Activated CD8-positive, alpha-beta memory T cell treated with anti-CD3 and anti-CD28 coated beads, Interleukin-2, amount 50 U/mL, for 48 hours (primary cell): ENCODE measurements at regions not wholly inside any gene's neighbourhood (a gene's known extent, or its start where the extent isn't known, plus 50 kb on each side); places are given as distances from the start of the nearest gene placed in this dataset.

Experiments
- DNase-seq: peaks from one replicate; pipeline ENCODE4 v3.0.0-alpha.2; 2020

DNA sequence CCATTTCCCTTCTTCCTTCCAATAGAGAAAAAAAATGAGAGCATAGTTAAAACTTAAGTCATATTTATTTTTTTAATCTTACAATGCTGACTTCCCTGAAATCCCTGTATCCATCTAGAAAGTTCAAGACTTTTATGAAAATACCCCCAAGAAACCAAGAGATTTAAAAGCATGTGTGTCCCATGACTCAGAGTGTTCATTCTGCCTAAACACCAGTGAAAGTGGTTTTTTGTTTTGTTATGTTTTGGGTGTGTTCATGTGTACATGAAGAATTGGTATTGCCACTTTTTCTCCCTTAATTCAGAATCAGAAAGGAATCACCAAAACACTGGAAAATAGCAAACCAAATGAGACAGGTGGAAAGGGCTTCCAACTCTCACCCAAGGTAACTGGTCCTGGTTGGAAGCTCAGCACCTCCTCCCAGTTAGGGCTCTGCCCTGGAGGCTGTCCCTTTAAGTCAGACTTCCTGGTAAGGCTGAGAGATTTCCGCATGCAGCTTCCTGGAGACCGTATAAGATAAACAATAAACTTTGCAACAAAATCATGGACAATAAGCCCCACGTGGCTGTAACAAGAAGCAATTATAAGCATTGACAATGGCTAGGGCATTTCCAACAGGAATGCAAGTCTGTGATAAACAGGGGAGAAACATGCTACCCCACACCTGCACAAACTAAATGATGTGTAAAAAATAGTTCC lies 121.9 kb upstream of the ARHGEF3 start:
- no peak for DNase-seq

DNA sequence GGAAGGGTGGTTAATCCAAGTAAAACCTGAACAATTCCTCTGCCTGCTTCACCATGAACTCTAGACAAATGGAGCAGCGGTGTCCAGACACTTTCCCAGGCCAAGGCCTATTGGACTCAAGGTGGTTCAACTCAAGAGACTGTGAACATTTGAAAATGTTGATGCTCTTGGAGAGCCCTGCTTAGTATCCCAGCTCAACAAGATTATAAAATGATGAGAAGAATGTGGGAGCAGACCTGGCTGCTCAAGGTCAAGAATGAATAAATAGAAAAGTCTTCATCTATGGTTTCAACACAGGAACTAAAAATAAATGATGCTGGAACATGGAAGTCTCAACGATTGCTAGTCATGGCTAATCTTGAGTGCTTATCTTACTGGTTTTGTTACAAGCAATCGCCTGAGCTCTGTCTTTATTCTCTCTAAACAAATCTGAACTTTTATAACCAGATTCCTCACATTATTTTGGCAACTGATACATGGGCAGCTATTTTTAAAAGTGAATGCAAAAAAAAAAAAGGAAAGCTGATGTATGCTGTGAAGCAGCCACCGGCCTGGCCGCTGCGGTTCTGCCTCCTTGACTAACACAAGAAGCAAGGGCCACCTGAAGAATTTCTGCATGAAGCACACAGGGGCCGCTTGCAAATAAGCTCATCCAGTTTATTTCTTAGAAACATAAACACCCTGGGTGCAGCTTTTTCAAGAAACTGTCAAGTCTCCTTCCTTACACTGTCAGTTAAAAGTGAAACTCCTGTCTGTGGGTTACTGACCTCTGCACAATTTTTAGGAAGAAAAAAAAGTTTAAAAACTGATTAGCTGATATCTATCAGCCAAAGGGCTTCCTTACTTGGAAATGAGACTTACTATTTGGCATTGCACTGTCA lies 120.1 kb upstream of the ARHGEF3 start:
- no peak for DNase-seq

DNA sequence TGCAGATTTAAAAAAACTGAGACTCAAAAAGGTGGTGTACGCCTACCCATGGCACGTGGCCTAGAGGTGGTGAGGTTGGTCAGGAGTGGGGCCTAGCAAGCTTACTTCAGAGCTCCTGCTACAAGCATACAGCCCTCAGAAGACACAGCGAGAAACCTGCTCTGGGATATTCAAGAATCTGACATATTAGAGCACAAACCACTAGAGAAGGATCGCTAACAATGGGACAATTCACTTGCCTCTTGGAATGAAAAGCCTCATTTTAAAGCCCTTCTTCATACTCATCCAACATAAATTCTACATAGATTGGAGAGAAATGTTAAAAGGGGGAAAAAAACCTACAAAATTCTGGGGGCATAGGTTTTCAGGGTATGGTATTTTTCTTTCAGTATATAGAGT lies 118.0 kb upstream of the ARHGEF3 start:
- no peak for DNase-seq

DNA sequence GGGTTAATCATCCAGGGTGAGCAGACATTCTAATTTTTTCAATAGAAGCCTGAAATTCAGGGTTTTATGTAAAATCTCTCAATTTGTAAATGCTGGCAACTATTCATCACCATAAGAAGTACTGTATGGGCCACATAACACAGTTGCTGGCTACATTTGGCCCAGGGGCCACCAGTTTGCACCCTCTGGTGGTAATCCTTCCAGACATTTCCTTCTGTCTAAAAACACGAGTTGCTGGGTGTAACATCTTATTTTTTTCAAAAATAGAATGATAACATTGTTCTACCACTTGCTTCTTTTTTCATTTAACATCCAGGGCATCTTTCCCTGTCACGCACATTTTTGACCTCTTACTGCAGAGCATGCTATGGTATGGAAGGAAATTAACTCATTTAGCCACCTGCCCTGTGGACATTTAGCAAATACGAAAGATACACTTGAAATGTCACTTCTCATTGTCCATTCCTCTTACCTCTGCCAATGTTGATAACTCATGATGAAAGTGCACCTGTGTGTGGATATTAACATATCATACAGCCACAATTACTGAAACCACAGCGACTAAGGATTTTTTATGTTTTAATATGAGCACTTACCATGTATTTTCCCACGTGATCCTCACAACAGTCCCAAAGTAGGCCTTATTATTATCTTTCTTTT lies 117.5 kb upstream of the ARHGEF3 start:
- DNase-seq = no peak

DNA sequence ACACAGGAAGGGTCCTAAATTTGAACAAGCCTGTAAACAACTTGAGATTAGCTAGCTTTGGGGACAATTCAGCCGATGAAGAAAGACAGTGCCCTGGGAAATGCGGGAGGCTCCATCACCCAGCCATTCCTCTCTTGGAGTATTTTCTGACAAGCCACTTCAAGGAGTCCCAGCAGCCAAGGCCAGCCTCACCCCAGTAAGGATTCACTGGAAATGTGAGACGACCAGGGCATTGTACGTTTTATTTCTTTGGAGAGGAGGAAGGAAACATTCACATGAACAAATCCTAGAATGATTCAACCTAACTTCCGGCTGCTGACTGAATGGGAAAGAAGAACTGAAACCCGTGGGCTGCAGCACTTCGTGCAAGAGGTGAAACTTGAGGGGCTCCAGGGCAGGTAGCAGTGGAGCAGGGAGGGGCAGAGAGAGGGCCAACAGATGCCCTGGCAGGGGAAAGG lies 116.4 kb upstream of the ARHGEF3 start:
- DNase-seq = peak; percentile 71

DNA sequence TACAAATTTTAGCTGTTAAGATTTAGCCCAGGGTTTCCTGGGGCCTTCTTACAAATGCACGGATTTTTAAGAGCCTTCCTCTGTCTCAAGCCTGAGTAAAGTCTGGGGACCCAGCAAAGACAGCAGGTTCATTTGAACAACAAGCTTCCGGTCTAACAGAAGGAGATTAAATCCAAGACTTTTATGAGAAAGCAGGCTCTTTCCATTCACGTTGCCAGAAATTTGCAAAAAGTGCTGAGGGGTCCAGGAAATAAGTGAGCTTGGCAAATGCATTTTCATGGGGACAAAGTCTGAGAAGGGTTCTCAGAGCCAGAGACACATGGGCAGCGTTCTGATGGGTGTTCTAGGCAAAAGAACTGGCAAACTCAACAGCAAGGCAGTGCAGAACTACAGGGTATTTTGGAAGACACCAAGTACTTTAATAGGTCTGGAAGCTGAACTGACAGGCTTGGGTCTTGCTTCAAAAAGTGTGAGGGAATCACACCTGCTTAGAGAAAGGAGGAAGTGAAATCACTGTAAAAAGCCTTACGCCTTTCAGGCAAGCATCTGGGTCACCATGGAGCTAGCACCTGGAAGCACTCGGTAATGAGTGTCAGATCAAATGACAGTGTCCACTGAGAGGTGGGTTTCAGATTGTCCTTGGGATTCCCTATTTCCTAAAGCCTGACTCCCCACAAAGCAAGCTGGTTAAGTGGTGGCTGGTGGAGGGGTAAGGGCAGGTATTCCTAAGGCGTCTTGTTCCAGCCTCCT lies 115.8 kb upstream of the ARHGEF3 start:
- DNase-seq = no peak

DNA sequence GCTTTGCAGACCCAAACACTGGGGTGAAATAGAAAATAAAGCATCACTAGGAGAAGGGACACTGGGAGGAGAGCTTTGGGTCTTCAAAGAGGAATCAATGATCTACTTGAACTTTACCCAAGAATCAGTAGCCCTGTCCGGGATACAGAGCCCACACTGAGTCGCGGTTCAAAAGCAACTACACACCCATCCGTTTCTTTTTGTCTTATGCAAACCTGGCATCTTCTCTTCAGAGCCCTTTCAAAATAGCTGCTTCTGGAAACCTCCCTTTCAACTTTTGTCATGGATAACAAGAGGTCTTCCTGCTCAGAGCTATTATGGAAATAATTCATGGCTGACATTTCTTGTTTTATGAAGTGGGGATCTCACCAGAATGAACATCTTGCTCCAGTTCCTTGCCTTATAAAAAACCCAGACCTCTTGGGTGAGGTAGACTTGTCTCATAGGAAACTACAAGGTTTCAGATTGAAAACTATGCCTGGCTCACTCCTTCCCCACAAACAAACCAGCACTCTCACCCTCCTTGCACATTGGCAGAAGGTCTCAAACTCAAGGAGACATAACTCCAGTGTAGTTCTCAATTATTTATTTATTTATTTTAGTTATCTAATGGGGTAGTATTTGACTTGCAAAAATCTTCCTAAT lies 115.1 kb upstream of the ARHGEF3 start:
- DNase-seq = no peak

DNA sequence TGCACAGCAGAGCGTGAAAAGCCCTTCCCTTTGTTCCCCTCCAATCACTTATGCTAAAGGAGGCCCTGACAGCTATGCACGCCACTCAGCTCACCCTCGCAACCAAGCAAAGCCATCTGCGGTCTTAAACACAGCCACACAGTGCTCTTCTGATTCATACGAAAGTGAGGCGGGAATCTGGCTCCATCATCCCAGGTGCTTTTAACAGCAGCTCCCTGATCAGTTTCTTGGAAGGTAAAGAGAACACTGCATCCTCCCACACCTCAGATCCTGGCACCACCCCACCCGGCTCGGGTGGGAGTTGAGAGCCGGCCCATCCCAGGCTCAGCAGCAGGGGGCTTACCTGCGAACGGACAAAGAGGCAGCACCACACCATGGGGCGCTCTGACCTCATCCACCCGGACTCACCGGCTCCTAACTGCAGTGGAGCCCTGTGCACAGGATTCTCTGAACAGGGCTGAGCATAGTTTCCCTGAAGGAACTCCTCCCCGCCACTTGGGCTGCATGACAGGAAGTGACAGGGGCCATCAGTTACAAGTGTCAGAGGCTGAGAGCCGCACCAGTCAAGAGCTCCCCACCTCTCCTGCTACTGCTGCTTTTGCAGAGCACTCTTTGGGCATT lies 114.3 kb upstream of the ARHGEF3 start:
- DNase-seq = peak; percentile 79

DNA sequence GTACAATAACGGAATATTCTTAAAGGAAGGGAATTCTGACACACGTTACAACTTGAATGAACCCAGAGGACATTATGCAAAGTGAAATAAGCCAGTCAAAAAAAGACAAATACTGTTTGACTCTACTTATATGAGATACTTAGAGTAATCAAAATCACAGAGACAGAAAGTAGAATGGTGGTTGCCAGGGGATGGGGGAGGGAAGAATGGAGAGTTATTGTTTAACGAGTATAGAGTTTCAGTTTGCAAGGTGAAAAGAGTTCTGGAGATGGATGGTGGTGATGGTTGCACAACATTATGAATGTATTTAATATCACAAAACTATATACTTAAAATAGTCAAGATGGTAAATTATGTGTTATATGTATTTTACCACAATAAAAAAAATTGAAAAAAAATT lies 112.9 kb upstream of the ARHGEF3 start:
- no peak for DNase-seq

DNA sequence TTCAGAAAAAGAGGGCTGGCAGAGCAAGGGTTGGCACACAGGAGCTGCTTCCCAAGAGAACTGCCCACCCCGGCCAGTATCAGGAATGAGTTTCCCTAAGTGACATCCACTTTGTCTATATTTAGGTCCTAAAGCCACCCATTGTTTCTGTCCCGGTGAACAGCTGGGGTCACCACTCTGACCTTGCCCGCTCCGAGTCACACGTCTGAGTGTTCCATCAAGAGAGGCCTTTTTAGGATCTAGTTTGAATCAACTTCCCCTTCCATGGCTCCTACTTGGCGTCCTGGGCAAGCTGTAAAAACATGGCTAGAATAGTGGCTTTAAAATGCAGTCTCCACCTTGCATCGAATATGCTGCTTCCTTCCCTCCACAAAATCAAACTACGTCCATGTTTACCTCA lies 109.6 kb upstream of the ARHGEF3 start:
- no peak for DNase-seq

DNA sequence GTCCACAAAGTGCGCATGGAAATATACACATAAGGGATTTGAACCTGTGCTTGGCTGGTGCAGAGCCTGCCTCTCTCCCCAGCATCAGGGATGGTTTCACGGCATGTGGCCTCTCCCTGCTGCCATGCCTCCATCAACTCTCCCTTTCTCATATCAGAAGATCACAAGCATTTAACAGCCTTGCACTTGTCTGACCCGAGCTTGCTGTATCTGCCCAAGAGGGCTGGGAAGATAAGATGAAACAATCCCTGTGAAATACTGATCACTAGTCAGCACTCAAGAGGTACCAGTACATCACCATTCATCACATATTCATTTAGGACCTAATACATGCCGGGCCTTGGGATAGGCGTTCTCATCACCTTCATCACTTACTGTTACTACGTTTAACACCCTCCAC lies 107.6 kb upstream of the ARHGEF3 start:
- DNase-seq = no peak

DNA sequence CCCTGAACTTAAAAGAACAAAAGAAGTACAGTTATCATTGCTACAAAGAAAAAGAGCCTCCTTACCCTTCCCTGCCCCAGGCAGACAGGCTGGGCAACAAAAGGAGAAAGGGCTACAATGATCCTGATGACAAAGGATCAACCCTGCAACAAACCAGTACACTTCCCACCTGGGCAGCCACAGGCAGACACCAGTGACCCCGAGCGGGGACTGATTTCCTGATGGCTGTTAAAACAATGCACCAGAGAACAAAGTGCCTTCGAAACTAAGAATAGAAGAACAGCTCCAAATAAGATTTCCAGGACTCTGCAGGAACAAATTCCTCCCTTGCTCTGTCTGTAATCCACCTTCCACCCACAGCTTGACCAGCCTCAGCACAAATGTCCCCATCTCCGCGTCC lies 106.3 kb upstream of the ARHGEF3 start:
- no peak for DNase-seq

DNA sequence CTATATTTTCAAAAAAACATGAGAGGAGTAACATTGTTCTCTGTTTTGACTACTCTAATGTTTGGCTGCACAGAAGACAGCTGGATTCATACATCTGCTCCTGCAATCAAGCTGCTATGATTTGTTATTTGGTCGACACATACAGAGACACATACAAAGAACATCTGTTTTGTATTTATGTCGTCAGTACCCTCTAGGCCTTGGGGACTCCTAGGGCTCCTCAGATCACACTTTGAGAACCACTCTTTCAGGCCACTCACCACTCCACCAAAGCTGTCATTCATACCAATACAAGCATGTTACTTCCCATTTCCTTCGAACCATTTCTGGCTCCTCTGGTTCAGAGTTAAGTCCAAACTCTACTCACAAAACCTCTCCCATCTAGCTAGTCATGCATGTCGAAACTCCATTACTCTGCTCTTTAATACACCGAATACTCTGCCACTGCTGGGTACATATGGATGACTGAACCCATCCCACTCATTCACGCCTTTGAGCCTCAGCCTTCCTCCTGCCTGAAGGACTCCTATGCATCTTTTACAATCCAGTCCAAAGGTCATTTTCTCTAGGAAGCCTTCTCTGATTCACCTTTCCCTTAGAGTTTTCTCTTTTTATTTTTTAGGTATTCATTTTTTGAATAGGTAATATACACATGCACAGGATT lies 102.9 kb upstream of the ARHGEF3 start:
- DNase-seq = no peak

DNA sequence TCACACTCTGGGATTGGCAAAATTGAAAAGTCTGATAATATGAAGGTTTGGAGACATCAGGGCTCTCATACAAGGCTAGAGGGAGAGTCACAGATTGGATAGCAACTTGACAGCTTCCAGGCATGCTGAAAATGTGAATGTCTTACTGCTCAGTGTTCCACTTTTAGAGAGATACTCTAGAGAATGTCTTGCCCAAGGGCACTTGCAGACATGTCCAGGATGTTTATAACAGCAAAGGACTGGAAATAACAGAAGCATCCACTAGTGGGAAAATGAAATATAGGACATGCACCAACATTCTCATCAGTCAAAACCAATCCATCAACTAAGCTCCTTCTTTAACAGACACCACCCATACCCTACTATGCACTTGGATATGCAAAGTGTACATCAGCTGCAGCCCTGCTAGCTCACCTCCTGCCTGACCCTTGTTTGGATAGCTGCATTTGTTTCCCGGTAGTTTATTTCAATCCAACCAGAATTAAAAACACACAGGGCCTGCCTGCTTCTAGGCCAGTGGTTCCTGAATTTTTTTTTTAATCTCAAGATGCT lies 101.6 kb upstream of the ARHGEF3 start:
- DNase-seq = no peak

DNA sequence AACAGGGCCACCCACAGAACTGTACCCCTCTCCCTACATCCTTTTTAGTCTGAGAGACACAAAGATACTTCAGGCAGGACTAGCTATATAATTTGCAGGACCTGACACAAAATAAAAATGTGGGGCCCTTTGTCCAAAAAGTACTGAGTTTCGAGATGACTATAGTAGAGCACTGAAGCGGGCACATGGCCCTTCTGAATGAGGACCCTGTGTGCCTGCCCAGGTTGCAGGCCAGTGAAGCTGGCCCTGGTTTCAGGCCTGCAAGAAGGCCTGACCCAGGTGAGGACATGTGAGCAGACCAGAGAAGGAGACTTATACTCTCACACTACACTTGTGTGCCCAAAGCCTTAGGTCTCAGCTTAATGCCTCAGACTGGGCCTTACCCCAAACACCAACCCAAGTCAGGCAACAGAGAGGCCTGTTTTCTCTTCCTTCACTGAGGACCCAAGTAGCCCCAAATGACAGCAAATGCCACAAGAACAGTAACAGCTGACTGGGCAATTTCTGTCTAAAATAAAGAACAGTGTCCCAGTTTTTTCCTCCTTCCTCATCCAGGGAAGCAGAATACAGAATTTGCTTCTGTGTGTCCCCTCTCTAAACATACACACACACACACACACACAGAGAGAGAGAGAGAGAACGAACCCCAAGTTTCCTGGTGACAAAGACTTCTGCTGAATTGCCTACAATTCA lies 100.9 kb upstream of the ARHGEF3 start:
- no peak for DNase-seq

DNA sequence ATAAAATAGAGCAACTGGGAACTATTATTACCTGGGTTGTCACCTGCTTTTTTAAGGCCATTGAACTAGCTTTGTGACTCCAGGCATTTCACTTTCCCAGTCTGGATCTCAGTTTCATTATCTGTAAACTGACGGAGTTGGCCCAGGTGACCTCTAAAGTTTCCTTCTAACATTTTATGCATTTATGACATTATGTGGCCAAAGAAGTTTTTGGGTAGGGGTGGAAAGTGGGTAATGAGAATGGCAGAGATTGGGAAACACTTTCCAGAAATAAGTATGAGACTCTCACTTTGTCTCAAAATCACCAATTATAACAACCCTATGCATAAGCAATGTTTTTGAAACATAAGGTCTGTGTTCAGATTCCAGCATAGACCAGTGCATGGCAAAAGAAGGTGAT lies 99.1 kb upstream of the ARHGEF3 start:
- DNase-seq = no peak

DNA sequence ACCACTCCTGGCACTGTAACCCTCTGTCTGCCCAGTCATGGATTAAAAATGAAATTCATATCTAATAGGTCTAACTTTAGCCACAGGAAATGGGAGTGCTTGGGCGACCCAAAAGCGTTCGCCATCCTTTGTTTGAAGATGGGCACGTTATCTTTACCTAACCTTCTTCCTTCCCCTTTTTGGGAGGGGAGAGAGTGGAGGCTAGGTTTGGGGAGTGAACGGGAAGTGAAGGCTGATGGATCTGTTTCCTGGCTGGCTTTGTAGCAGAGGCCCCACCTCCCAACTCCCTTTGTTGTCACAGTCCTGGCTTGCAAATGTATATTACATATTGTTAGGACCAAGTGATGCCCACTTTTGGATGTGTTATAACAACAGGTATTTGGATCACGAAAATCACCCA lies 98.1 kb upstream of the ARHGEF3 start:
- DNase-seq = no peak

DNA sequence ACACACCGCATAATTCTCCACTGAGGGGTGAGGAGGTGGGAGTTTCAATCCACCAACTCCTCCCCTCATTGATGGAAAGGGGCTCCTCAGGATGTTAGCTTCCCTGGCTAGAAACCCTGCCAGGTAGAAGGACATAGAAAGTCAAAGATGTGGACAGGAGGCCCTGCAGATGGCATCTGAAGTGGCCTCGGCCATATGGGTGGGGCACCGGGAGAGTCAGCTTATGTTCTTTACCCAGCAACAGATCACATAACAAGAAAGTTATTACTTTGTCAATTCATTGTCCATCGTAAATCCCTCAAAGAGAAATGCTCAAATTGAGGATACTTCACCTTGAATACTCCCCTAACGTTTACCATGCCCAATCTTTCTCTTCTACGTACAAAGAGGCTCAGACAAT lies 97.3 kb upstream of the ARHGEF3 start:
- no peak for DNase-seq

DNA sequence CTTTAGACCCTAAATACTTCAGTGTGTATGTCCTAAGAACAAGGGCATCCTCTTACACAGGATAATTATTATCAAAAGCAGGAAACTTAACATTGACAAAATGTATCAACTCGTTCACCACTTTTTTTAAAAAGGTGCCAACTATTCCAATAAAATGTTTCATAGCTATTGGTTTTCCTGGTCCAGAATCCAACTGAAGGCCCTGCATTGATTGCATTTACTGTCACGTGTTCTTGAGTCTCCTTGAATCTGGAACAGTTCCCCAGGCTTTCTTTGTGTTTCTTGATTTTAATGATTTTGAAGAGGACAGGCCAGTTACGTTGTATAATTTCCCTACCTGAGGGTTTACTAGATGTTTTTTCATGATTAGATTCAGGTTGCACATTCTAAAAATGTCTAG lies 94.6 kb upstream of the ARHGEF3 start:
- no peak for DNase-seq

DNA sequence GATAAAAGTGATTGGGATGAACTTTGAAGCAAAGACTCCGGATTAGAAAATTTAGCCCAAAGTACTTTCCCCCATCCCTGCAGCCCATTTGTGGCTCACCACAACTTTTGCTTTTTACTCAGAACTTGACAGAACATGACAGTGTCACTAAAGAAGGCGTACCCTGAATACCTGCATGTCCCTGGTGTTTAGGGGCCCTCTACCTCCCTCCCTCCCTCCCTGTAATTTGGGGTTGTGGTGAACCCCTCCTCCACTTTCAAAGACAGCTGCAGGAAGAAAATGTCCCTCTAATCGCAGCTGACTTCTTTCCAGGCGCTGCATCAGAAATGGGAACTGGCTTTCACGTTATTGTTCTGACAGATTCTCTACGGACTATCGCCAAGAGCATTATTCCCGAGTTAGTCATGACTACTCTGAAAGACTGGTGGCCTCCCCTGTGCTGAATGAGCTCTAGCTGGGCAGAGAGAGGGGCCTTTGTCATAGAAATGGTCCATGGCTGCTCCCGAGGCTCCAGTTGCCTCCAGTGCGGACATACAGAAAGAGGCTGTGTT lies 93.2 kb upstream of the ARHGEF3 start:
- DNase-seq = no peak
